GM06990 (cell line): ENCODE measurements at regions not wholly inside any gene's neighbourhood (a gene's known extent, or its start where the extent isn't known, plus 50 kb on each side); places are given as distances from the start of the nearest gene placed in this dataset.

Source experiments
- DNase-seq: peaks from one replicate; pipeline ENCODE4 v3.0.0-alpha.2; 2011; ENCODE audit not compliant: insufficient read length; ENCODE audit errors: extremely low read depth
- H3K27me3 ChIP-seq: replicated peaks from 2 replicates; pipeline ENCODE4 v1.6.0; 2011; ENCODE audit warnings: low read length; ENCODE audit not compliant: control insufficient read depth, insufficient read depth
- H3K36me3 ChIP-seq: 2 replicates; pipeline ENCODE4 v1.5.1; 2011; ENCODE audit warnings: low read length; ENCODE audit not compliant: control insufficient read depth, insufficient read depth
- H3K4me3 ChIP-seq: replicated peaks from 2 replicates; pipeline ENCODE4 v1.5.1; 2011; ENCODE audit warnings: low read depth, mild to moderate bottlenecking, control low read depth, low read length
- TF ChIP-seq, protein P1 (sequence below): IDR thresholded peaks from 2 replicates; pipeline ENCODE4 v1.5.1; 2011; ENCODE audit warnings: low read length, control low read depth, mild to moderate bottlenecking, inconsistent platforms; ENCODE audit not compliant: insufficient read depth, poor library complexity, severe bottlenecking

DNA sequence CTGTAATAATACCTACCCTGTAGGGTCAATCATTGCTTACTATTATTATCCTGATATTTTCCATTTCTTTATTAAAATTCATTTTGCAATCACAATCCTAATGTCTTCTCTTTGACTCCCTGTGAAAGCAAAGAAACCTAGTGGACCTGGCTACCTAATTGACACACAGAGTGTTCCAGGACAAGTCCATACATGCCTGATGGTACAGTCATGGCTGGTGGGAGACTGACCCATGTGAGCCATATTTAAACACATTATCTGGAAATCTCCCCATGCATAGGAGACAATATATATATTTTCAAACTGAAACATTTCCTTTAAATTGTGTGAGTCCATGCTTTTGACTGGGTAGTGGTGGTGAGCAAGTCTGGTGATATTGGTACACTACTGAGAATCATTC lies 230.6 kb upstream of the DACH1 start:
- Histone ChIP-seq H3K27me3 (no peaks in the 10 kb centered on the region), H3K36me3 (no peaks in the 10 kb centered on the region), H3K4me3 (no peak overlapping the region)
- TF ChIP-seq, protein P1, sequence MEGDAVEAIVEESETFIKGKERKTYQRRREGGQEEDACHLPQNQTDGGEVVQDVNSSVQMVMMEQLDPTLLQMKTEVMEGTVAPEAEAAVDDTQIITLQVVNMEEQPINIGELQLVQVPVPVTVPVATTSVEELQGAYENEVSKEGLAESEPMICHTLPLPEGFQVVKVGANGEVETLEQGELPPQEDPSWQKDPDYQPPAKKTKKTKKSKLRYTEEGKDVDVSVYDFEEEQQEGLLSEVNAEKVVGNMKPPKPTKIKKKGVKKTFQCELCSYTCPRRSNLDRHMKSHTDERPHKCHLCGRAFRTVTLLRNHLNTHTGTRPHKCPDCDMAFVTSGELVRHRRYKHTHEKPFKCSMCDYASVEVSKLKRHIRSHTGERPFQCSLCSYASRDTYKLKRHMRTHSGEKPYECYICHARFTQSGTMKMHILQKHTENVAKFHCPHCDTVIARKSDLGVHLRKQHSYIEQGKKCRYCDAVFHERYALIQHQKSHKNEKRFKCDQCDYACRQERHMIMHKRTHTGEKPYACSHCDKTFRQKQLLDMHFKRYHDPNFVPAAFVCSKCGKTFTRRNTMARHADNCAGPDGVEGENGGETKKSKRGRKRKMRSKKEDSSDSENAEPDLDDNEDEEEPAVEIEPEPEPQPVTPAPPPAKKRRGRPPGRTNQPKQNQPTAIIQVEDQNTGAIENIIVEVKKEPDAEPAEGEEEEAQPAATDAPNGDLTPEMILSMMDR: no peak
- no peak for DNase-seq

DNA sequence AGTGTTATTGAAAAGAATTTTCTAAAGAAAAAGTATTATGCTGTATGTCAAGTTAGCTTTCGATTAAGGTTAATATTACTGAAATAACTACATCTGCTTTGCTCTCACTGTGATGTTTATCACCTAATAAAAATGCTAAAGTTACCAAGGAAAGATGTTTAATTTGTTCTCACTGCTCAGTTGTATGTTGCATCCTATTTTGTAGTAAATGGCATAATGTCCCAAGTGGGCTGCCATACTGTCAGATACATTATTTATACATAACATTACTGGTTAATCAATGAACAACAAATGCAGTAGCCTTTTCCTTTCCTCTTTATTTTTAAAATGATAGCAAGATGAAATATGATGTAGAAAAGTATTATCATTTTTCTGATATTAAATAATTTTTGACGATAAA lies 226.3 kb upstream of the DACH1 start:
- Histone ChIP-seq H3K4me3 (no peak overlapping the region), H3K36me3 (no peaks in the 10 kb centered on the region), H3K27me3 (no peaks in the 10 kb centered on the region)
- TF ChIP-seq, protein P1: no peak
- no peak for DNase-seq

DNA sequence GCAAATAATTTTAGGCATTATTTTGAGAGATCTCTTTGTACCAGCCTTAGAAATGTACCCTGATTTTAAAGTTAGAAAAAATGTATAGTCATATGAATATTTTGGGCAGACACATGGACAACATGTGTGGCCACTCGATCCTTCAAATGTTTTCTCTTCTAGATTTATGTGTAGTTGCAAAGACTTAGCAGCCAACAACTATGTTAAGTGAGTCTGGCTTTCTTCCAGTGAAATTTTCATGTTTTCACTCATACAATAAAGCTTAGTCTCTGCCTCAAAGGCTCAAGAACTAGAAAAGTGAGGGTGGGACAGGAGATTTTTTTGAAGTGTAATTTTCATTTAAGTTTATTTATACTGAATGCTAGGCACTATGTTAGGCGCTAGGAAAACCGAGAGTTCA lies 207.7 kb upstream of the DACH1 start:
- no peak overlapping the region for H3K4me3 ChIP-seq
- TF ChIP-seq, protein P1: no peak
- no peak for DNase-seq
- no peaks in the 10 kb centered on the region for H3K36me3 ChIP-seq
- no peaks in the 10 kb centered on the region for H3K27me3 ChIP-seq

DNA sequence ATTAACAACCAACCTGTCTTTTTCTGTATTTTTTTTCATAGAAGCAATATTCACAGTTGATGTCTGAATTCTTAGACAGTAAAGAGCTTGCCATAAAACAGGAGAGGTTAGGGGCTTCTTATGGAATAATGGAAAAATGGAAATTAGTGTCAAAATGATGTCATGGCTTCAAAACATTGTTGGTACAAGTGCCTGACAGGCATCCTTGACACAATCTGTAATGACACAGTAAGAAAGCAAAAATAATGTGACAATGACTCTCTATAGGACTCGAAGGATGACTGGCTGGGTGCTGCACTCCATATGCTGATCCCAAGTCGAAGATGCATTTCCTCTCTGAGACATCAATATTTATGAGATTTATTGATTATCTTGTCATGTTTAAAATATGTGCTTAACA lies 205.3 kb upstream of the DACH1 start:
- no peaks in the 10 kb centered on the region for H3K36me3 ChIP-seq
- H3K4me3 ChIP-seq: no peak overlapping the region
- H3K27me3 ChIP-seq: no peaks in the 10 kb centered on the region
- DNase-seq: no peak
- TF ChIP-seq, protein P1: no peak

DNA sequence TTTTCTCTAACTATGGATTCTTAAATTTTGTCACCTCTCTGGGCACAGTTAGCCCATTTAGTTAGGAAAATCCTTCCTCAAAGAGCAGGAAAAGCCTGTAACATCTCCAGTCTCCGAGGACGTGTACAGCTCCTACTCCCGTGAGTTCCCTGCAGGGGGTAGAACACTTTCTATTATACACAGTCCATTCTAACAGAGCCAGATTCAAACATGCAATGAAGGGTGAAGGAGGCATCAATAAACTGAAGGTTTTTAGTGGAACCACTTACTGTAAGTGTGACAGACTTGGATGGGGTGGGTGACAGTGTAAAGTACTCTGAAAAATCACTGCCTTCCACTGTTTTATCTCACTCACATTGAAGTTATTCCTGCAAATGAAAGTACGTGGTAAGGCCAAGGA lies 204.7 kb upstream of the DACH1 start:
- no peaks in the 10 kb centered on the region for H3K36me3 ChIP-seq
- no peak for DNase-seq
- no peak overlapping the region for H3K4me3 ChIP-seq
- TF ChIP-seq, protein P1: no peak
- no peaks in the 10 kb centered on the region for H3K27me3 ChIP-seq

DNA sequence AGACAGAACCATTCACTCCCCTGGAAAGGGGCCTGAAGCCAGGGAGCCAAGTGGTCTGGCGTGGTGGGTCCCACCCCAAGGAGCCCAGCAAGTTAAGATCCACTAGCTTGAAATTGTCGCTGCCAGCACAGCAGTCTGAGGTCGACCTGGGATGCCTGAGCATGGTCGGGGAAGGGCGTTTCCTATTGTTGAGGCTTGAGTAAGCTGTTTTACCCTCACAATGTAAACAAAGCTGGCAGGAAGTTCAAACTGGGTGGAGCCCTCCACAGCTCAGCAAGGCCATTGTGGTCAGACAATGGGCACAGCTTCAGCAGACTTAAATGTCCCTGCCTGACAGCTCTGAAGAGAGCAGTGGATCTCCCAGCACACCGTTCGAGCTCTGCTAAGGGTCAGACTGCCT lies 195.6 kb upstream of the DACH1 start:
- Histone ChIP-seq H3K27me3 (no peaks in the 10 kb centered on the region), H3K4me3 (no peak overlapping the region), H3K36me3 (no peaks in the 10 kb centered on the region)
- no peak for DNase-seq
- TF ChIP-seq, protein P1: no peak
